22Rv1 (cell line): ENCODE measurements at regions not wholly inside any gene's neighbourhood (a gene's known extent, or its start where the extent isn't known, plus 50 kb on each side); places are given as distances from the start of the nearest gene placed in this dataset.

Experiments
- H3K27ac ChIP-seq: fragments of 450-650 bp; 2 replicates; pipeline ENCODE4 v1.5.1; 2017
- CTCF ChIP-seq: fragments of 450-650 bp; IDR thresholded peaks from 2 replicates; pipeline ENCODE4 v1.5.1; 2017; ENCODE audit warnings: mild to moderate bottlenecking
- ZFX ChIP-seq: fragments of 450-650 bp; IDR thresholded peaks from 2 replicates; pipeline ENCODE4 v1.6.1; 2017; ENCODE audit warnings: antibody characterized with exemption, borderline replicate concordance

GRCh38 chr12:89129167-89129870, 223.0 kb downstream of the DUSP6 start:
- H3K27ac ChIP-seq = no peak overlapping the region
- TF ChIP-seq CTCF (no peak), ZFX (no peak)

- TF ChIP-seq CTCF (no peak), ZFX (no peak)
- no peak overlapping the region for H3K27ac ChIP-seq
Measured at GRCh38 chr12:89126712-89127111, 225.6 kb downstream of the DUSP6 start.

- TF ChIP-seq CTCF (no peak), ZFX (no peak)
Measured at GRCh38 chr12:89122852-89123251, 229.4 kb downstream of the DUSP6 start.

GRCh38 chr12:89117448-89118034, 234.8 kb downstream of the DUSP6 start:
- H3K27ac ChIP-seq = peak overlapping the region; percentile 8; the same call in 1 of the 2 replicates
- no peak for TF ChIP-seq ZFX
- TF ChIP-seq CTCF = no peak

More at GRCh38 chr12:89122852-89123251, 229.4 kb downstream of the DUSP6 start:
- no peak overlapping the region for H3K27ac ChIP-seq

- H3K27ac ChIP-seq = no peak overlapping the region
- TF ChIP-seq ZFX (no peak), CTCF (no peak)
Measured at GRCh38 chr12:89111964-89112363, 240.3 kb downstream of the DUSP6 start.

- H3K27ac ChIP-seq = no peak overlapping the region
- TF ChIP-seq CTCF = no peak
- no peak for TF ChIP-seq ZFX
Measured at GRCh38 chr12:89108265-89108664, 244.0 kb downstream of the DUSP6 start.

GRCh38 chr12:89106950-89107349, 245.4 kb downstream of the DUSP6 start:
- no peak for TF ChIP-seq CTCF
- no peak for TF ChIP-seq ZFX
- no peak overlapping the region for H3K27ac ChIP-seq
